DOHH2 (cell line): ENCODE measurements at regions not wholly inside any gene's neighbourhood (a gene's known extent, or its start where the extent isn't known, plus 50 kb on each side); places are given as distances from the start of the nearest gene placed in this dataset.

ENCODE experiments used
- H3F3A ChIP-seq: fragments of 200-600 bp; sonication (generic), shearing (Covaris generic); 2 replicates; pipeline ENCODE4 v1.6.0; 2016; ENCODE audit warnings: antibody characterized with exemption, mild to moderate bottlenecking; ENCODE audit not compliant: control insufficient read depth, insufficient read depth
- H3K27ac ChIP-seq: fragments of 200-600 bp; sonication (generic); 2 replicates; pipeline ENCODE4 v1.5.1; 2014; ENCODE audit warnings: low read depth, mild to moderate bottlenecking, low read length, moderate library complexity
- H3K27me3 ChIP-seq: fragments of 200-600 bp; sonication (generic); 2 replicates; pipeline ENCODE4 v1.6.1; 2014; ENCODE audit warnings: mild to moderate bottlenecking, low read length, mixed read lengths; ENCODE audit not compliant: control insufficient read depth
- H3K36me3 ChIP-seq: fragments of 200-600 bp; sonication (generic); 2 replicates; pipeline ENCODE4 v1.6.1; 2014; ENCODE audit warnings: mild to moderate bottlenecking, low read length, moderate library complexity, mixed read lengths; ENCODE audit not compliant: control insufficient read depth
- H3K4me1 ChIP-seq: fragments of 200-600 bp; sonication (generic); 2 replicates; pipeline ENCODE4 v1.6.1; 2014; ENCODE audit warnings: mild to moderate bottlenecking, low read length, mixed read lengths; ENCODE audit not compliant: control insufficient read depth
- H3K4me2 ChIP-seq: fragments of 200-600 bp; sonication (generic); 2 replicates; pipeline ENCODE4 v1.6.0; 2014; ENCODE audit warnings: mild to moderate bottlenecking, low read length, moderate library complexity
- H3K4me3 ChIP-seq: fragments of 200-600 bp; sonication (generic); 2 replicates; pipeline ENCODE4 v1.5.1; 2014; ENCODE audit warnings: mild to moderate bottlenecking, low read length, mixed read lengths
- H3K79me2 ChIP-seq: fragments of 200-600 bp; sonication (generic); 2 replicates; pipeline ENCODE4 v1.6.1; 2014; ENCODE audit warnings: mild to moderate bottlenecking, low read length, mixed read lengths; ENCODE audit not compliant: control insufficient read depth
- H3K9me2 ChIP-seq: fragments of 200-600 bp; sonication (generic); replicated peaks from 2 replicates; pipeline ENCODE4 v1.6.1; 2014; ENCODE audit warnings: mild to moderate bottlenecking, low read length, mixed read lengths; ENCODE audit not compliant: control insufficient read depth
- H3K9me3 ChIP-seq: fragments of 200-600 bp; sonication (generic); 2 replicates; pipeline ENCODE4 v1.6.1; 2014; ENCODE audit warnings: antibody characterized with exemption, low read length, mixed read lengths; ENCODE audit not compliant: control insufficient read depth, insufficient read depth
- H4K20me1 ChIP-seq: fragments of 200-600 bp; sonication (generic); 2 replicates; pipeline ENCODE4 v1.6.0; 2014; ENCODE audit warnings: low read depth, mild to moderate bottlenecking, antibody characterized with exemption, low read length, moderate library complexity; ENCODE audit not compliant: control insufficient read depth, insufficient read depth
- CTCF ChIP-seq: fragments of 200-600 bp; sonication (generic); IDR thresholded peaks from one replicate; pipeline ENCODE4 v1.5.1; 2014; ENCODE audit warnings: antibody characterized with exemption, mild to moderate bottlenecking, low read depth, low read length; ENCODE audit not compliant: poor library complexity, severe bottlenecking
- EZH2phosphoT487 ChIP-seq: fragments of 200-600 bp; sonication (generic); IDR thresholded peaks from 2 replicates; pipeline ENCODE4 v1.6.1; 2017; ENCODE audit warnings: borderline replicate concordance, mild to moderate bottlenecking, antibody characterized with exemption, low read length, moderate library complexity, mixed read lengths

- H3K9me3 ChIP-seq = no peaks in the 10 kb centered on the region
Measured at GRCh38 chr18:27887287-27887686, 289.6 kb downstream of the CDH2 start.

GRCh38 chr18:27879540-27879939, 297.4 kb downstream of the CDH2 start:
- Histone ChIP-seq H3K4me2 (no peak overlapping the region), H3K79me2 (no peaks in the 10 kb centered on the region), H3K4me3 (no peak overlapping the region), H3K9me2 (no peaks in the 10 kb centered on the region), H3K4me1 (no peaks in the 10 kb centered on the region), H3K36me3 (no peaks in the 10 kb centered on the region), H3K27ac (no peak overlapping the region), H3F3A (no peaks in the 10 kb centered on the region), H3K27me3 (no peaks in the 10 kb centered on the region), H4K20me1 (no peaks in the 10 kb centered on the region), H3K9me3 (no peaks in the 10 kb centered on the region; the same call in 1 of the 2 replicates)
- TF ChIP-seq CTCF (no peak), EZH2phosphoT487 (no peak)

More at GRCh38 chr18:27887287-27887686, 289.6 kb downstream of the CDH2 start:
- no peaks in the 10 kb centered on the region for H3F3A ChIP-seq
- H3K27ac ChIP-seq = no peak overlapping the region
- H3K4me1 ChIP-seq = no peaks in the 10 kb centered on the region
- H3K36me3 ChIP-seq = no peaks in the 10 kb centered on the region
- no peak overlapping the region for H3K4me3 ChIP-seq
- TF ChIP-seq CTCF (no peak), EZH2phosphoT487 (no peak)
- no peaks in the 10 kb centered on the region for H3K9me2 ChIP-seq
- H3K4me2 ChIP-seq = no peak overlapping the region
- no peaks in the 10 kb centered on the region for H3K79me2 ChIP-seq
- no peaks in the 10 kb centered on the region for H3K27me3 ChIP-seq
- H4K20me1 ChIP-seq = no peaks in the 10 kb centered on the region

GRCh38 chr18:27871726-27872125, 305.2 kb downstream of the CDH2 start:
- Histone ChIP-seq H3K4me1 (no peaks in the 10 kb centered on the region), H3K9me2 (no peaks in the 10 kb centered on the region), H3K27ac (no peak overlapping the region), H3K4me3 (no peak overlapping the region), H4K20me1 (no peaks in the 10 kb centered on the region), H3K27me3 (no peaks in the 10 kb centered on the region), H3K36me3 (no peaks in the 10 kb centered on the region), H3K9me3 (no peaks in the 10 kb centered on the region), H3F3A (no peaks in the 10 kb centered on the region), H3K79me2 (no peaks in the 10 kb centered on the region), H3K4me2 (no peak overlapping the region)
- TF ChIP-seq EZH2phosphoT487 = no peak
- no peak for TF ChIP-seq CTCF

GRCh38 chr18:27869735-27870134, 307.2 kb downstream of the CDH2 start:
- H3K4me2 ChIP-seq = no peak overlapping the region
- no peaks in the 10 kb centered on the region for H3K27me3 ChIP-seq
- no peaks in the 10 kb centered on the region for H4K20me1 ChIP-seq
- H3K36me3 ChIP-seq = no peaks in the 10 kb centered on the region
- H3K9me3 ChIP-seq = no peaks in the 10 kb centered on the region
- H3K4me3 ChIP-seq = no peak overlapping the region
- no peak for TF ChIP-seq CTCF
- no peak for TF ChIP-seq EZH2phosphoT487
- H3F3A ChIP-seq = no peaks in the 10 kb centered on the region
- no peak overlapping the region for H3K27ac ChIP-seq
- H3K4me1 ChIP-seq = no peaks in the 10 kb centered on the region
- H3K9me2 ChIP-seq = no peaks in the 10 kb centered on the region
- H3K79me2 ChIP-seq = no peaks in the 10 kb centered on the region
